Adrenal gland (tissue), 5 donors: ENCODE measurements at regions not wholly inside any gene's neighbourhood (a gene's known extent, or its start where the extent isn't known, plus 50 kb on each side); places are given as distances from the start of the nearest gene placed in this dataset.

Experiments used
- POLR2A ChIP-seq, 2 donors: fragments of 450-650 bp; IDR thresholded peaks; one replicate each; pipeline ENCODE4 v1.6.1; 2017; ENCODE audit warnings: antibody characterized with exemption in 2 of 2, mild to moderate bottlenecking in 2 of 2, moderate library complexity in 1 of 2
- TF ChIP-seq, protein P1 (sequence below), 6 experiments: fragments of 450-650 bp in 4 of 6; fragments of 200-600 bp in 2 of 6; sonication (generic) in 1 of 6; IDR thresholded peaks; 1 replicate in 5 of 6; 2 replicates in 1 of 6; pipeline versions ENCODE4 v1.5.1 to v1.8.0; 2016 to 2021; ENCODE audit warnings: antibody characterized with exemption in 6 of 6, mild to moderate bottlenecking in 2 of 6, moderate library complexity in 1 of 6
- donor health status: DM: no; HTN: no; CAD: no.

DNA sequence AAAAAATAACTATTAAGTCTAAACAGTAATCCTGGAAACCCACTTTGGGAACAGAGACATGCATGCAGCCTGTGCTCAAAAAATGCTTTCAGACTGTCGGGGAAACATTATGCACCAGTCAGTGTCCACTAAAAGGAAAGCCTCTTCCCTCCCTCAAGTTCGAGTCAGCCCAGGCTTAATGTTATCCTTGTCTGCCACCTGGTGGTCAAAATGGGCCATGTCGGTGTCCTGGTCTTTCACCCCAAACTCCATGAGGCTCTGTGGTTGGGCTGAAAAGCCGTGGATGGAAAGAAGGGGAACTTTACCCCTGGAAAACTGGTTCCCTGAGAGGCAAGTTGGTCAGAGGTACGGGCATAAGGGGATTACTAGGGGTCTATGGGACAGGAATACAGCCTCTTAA is 88.4 kb upstream of the ZNF492 start:
- TF ChIP-seq, protein P1, sequence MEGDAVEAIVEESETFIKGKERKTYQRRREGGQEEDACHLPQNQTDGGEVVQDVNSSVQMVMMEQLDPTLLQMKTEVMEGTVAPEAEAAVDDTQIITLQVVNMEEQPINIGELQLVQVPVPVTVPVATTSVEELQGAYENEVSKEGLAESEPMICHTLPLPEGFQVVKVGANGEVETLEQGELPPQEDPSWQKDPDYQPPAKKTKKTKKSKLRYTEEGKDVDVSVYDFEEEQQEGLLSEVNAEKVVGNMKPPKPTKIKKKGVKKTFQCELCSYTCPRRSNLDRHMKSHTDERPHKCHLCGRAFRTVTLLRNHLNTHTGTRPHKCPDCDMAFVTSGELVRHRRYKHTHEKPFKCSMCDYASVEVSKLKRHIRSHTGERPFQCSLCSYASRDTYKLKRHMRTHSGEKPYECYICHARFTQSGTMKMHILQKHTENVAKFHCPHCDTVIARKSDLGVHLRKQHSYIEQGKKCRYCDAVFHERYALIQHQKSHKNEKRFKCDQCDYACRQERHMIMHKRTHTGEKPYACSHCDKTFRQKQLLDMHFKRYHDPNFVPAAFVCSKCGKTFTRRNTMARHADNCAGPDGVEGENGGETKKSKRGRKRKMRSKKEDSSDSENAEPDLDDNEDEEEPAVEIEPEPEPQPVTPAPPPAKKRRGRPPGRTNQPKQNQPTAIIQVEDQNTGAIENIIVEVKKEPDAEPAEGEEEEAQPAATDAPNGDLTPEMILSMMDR (IDR thresholded peaks at IDR 0.05) = peak in 5 of 6 experiments; percentile 29 to 56 (median 37)
- no peak for TF ChIP-seq POLR2A (IDR thresholded peaks at IDR 0.05)
